ENCODE measurements at regions not wholly inside any gene's neighbourhood (a gene's known extent, or its start where the extent isn't known, plus 50 kb on each side); places are given as distances from the start of the nearest gene placed in this dataset.

GRCh38 chr11:15651033-15651432 lies 536.3 kb downstream of the INSC start:
- TF ChIP-seq CTCF (IDR thresholded peaks at IDR 0.05) (no peak), POLR2A (IDR thresholded peaks at IDR 0.05) (no peak)
